PC-9 (cell line): ENCODE measurements at regions not wholly inside any gene's neighbourhood (a gene's known extent, or its start where the extent isn't known, plus 50 kb on each side); places are given as distances from the start of the nearest gene placed in this dataset.

Experiments
- CTCF ChIP-seq: fragments of 200-600 bp; sonication (generic); conservative IDR thresholded peaks from 2 replicates; pipeline ENCODE4 v1.6.1; 2017; ENCODE audit warnings: mixed run types, antibody characterized with exemption, mild to moderate bottlenecking, moderate library complexity
- EZH2 ChIP-seq: fragments of 200-600 bp; sonication (generic); IDR thresholded peaks from 2 replicates; pipeline ENCODE4 v1.8.0; 2017; ENCODE audit warnings: antibody characterized with exemption, low read depth

GRCh38 chr12:42807766-42808165 lies 218.2 kb upstream of the PRICKLE1 start:
- no peak for TF ChIP-seq CTCF
- TF ChIP-seq EZH2: no peak
